Fibroblast of the conjunctiva (primary cell): ENCODE measurements at regions not wholly inside any gene's neighbourhood (a gene's known extent, or its start where the extent isn't known, plus 50 kb on each side); places are given as distances from the start of the nearest gene placed in this dataset.
"Not testable (repeated sequence)": the region's sequence is repeated elsewhere in the genome, so short reads cannot be mapped to it uniquely, and the experiment has no call there.

Experiments
- DNase-seq: peaks from one replicate; pipeline ENCODE4 v3.0.0-alpha.2; 2010; ENCODE audit warnings: low read depth

- DNase-seq: no peak
Measured at GRCh38 chr6:130610303-130610702, 216.9 kb upstream of the SMLR1 start.

- DNase-seq: no peak
Measured at GRCh38 chr6:130611366-130611765, 215.8 kb upstream of the SMLR1 start.

- no peak for DNase-seq
Measured at GRCh38 chr6:130613176-130613575, 214.0 kb upstream of the SMLR1 start.

- no peak for DNase-seq
Measured at GRCh38 chr6:130615816-130616215, 211.4 kb upstream of the SMLR1 start.

- DNase-seq: no peak
Measured at GRCh38 chr6:130617658-130618057, 209.5 kb upstream of the SMLR1 start.

- DNase-seq: not testable (repeated sequence)
Measured at GRCh38 chr6:130618806-130619205, 208.4 kb upstream of the SMLR1 start.

GRCh38 chr6:130620338-130620781, 206.8 kb upstream of the SMLR1 start:
- DNase-seq: no peak

GRCh38 chr6:130622142-130622541, 205.1 kb upstream of the SMLR1 start:
- no peak for DNase-seq

- DNase-seq: no peak
Measured at GRCh38 chr6:130624046-130624445, 203.2 kb upstream of the SMLR1 start.

GRCh38 chr6:130625825-130626527, 201.2 kb upstream of the SMLR1 start:
- DNase-seq: peak; percentile 44

GRCh38 chr6:130628862-130629261, 198.3 kb upstream of the SMLR1 start:
- no peak for DNase-seq

GRCh38 chr6:130629640-130630039, 197.6 kb upstream of the SMLR1 start:
- no peak for DNase-seq

- no peak for DNase-seq
Measured at GRCh38 chr6:130632277-130632676, 194.9 kb upstream of the SMLR1 start.

GRCh38 chr6:130632897-130633296, 194.3 kb upstream of the SMLR1 start:
- DNase-seq: no peak

- DNase-seq: no peak
Measured at GRCh38 chr6:130643361-130643760, 183.8 kb upstream of the SMLR1 start.

GRCh38 chr6:130644175-130644574, 183.0 kb upstream of the SMLR1 start:
- no peak for DNase-seq

GRCh38 chr6:130644769-130645168, 182.4 kb upstream of the SMLR1 start:
- DNase-seq: not testable (repeated sequence)

- DNase-seq: no peak
Measured at GRCh38 chr6:130647246-130647645, 180.0 kb upstream of the SMLR1 start.

- no peak for DNase-seq
Measured at GRCh38 chr6:130655586-130655985, 171.6 kb upstream of the SMLR1 start.

- DNase-seq: no peak
Measured at GRCh38 chr6:130661077-130661476, 166.1 kb upstream of the SMLR1 start.

GRCh38 chr6:130666786-130667185, 160.4 kb upstream of the SMLR1 start:
- DNase-seq: no peak

GRCh38 chr6:130670142-130670541, 157.1 kb upstream of the SMLR1 start:
- no peak for DNase-seq

GRCh38 chr6:130671119-130671518, 156.1 kb upstream of the SMLR1 start:
- DNase-seq: no peak

- DNase-seq: no peak
Measured at GRCh38 chr6:130671577-130671976, 155.6 kb upstream of the SMLR1 start.
